ENCODE measurements at regions not wholly inside any gene's neighbourhood (a gene's known extent, or its start where the extent isn't known, plus 50 kb on each side); places are given as distances from the start of the nearest gene placed in this dataset.
"Not testable (repeated sequence)": the region's sequence is repeated elsewhere in the genome, so short reads cannot be mapped to it uniquely, and the experiment has no call there.

GRCh38 chr18:75712124-75712867, 284.8 kb upstream of the SMIM21 start:
- not testable (repeated sequence) for H3K36me3 ChIP-seq, H3K4me3 ChIP-seq, H3K9me3 ChIP-seq, H3K27me3 ChIP-seq, DNase-seq

- Histone ChIP-seq H3K9me3 (no peaks in the 10 kb centered on the region), H3K36me3 (no peaks in the 10 kb centered on the region), H3K27me3 (no peaks in the 10 kb centered on the region), H3K4me3 (no peak overlapping the region)
- no peak for DNase-seq
Measured at GRCh38 chr18:75700561-75700960, 273.1 kb upstream of the SMIM21 start.

GRCh38 chr18:75698861-75699260, 271.4 kb upstream of the SMIM21 start:
- no peaks in the 10 kb centered on the region for H3K36me3 ChIP-seq
- DNase-seq = no peak
- H3K4me3 ChIP-seq = no peak overlapping the region
- H3K9me3 ChIP-seq = no peaks in the 10 kb centered on the region
- no peaks in the 10 kb centered on the region for H3K27me3 ChIP-seq

GRCh38 chr18:75697493-75697892, 270.0 kb upstream of the SMIM21 start:
- no peaks in the 10 kb centered on the region for H3K27me3 ChIP-seq
- no peaks in the 10 kb centered on the region for H3K9me3 ChIP-seq
- DNase-seq = no peak
- no peak overlapping the region for H3K4me3 ChIP-seq
- H3K36me3 ChIP-seq = no peaks in the 10 kb centered on the region

GRCh38 chr18:75696391-75696790, 268.9 kb upstream of the SMIM21 start:
- no peak overlapping the region for H3K4me3 ChIP-seq
- H3K36me3 ChIP-seq = no peaks in the 10 kb centered on the region
- no peak for DNase-seq
- H3K27me3 ChIP-seq = no peaks in the 10 kb centered on the region
- no peaks in the 10 kb centered on the region for H3K9me3 ChIP-seq

GRCh38 chr18:75694292-75694691, 266.8 kb upstream of the SMIM21 start:
- Histone ChIP-seq H3K27me3 (no peaks in the 10 kb centered on the region), H3K36me3 (no peaks in the 10 kb centered on the region), H3K4me3 (no peak overlapping the region), H3K9me3 (no peaks in the 10 kb centered on the region)
- DNase-seq = no peak

GRCh38 chr18:75691483-75691882, 264.0 kb upstream of the SMIM21 start:
- H3K9me3 ChIP-seq = no peaks in the 10 kb centered on the region
- H3K36me3 ChIP-seq = no peaks in the 10 kb centered on the region
- H3K4me3 ChIP-seq = no peak overlapping the region
- no peaks in the 10 kb centered on the region for H3K27me3 ChIP-seq
- DNase-seq = no peak

- not testable (repeated sequence) for H3K4me3 ChIP-seq, DNase-seq, H3K9me3 ChIP-seq, H3K27me3 ChIP-seq, H3K36me3 ChIP-seq
Measured at GRCh38 chr18:75690283-75690682, 262.8 kb upstream of the SMIM21 start.

GRCh38 chr18:75687626-75688025, 260.1 kb upstream of the SMIM21 start:
- no peak for DNase-seq
- no peak overlapping the region for H3K4me3 ChIP-seq
- no peaks in the 10 kb centered on the region for H3K27me3 ChIP-seq
- no peaks in the 10 kb centered on the region for H3K36me3 ChIP-seq
- H3K9me3 ChIP-seq = no peaks in the 10 kb centered on the region

- no peak overlapping the region for H3K4me3 ChIP-seq
- DNase-seq = no peak
- H3K36me3 ChIP-seq = no peaks in the 10 kb centered on the region
- no peaks in the 10 kb centered on the region for H3K9me3 ChIP-seq
- no peaks in the 10 kb centered on the region for H3K27me3 ChIP-seq
Measured at GRCh38 chr18:75683426-75683825, 255.9 kb upstream of the SMIM21 start.

- Histone ChIP-seq H3K4me3 (no peak overlapping the region), H3K36me3 (no peaks in the 10 kb centered on the region), H3K27me3 (no peaks in the 10 kb centered on the region), H3K9me3 (no peaks in the 10 kb centered on the region)
- no peak for DNase-seq
Measured at GRCh38 chr18:75681538-75682115, 254.1 kb upstream of the SMIM21 start.

- no peak for DNase-seq
Measured at GRCh38 chr18:75679331-75679730, 251.8 kb upstream of the SMIM21 start.

GRCh38 chr18:75678627-75679026, 251.1 kb upstream of the SMIM21 start:
- H3K36me3 ChIP-seq = no peaks in the 10 kb centered on the region
- H3K9me3 ChIP-seq = no peaks in the 10 kb centered on the region
- H3K27me3 ChIP-seq = no peaks in the 10 kb centered on the region
- H3K4me3 ChIP-seq = no peak overlapping the region
- no peak for DNase-seq

More at GRCh38 chr18:75679331-75679730, 251.8 kb upstream of the SMIM21 start:
- no peaks in the 10 kb centered on the region for H3K27me3 ChIP-seq
- H3K4me3 ChIP-seq = no peak overlapping the region
- H3K36me3 ChIP-seq = no peaks in the 10 kb centered on the region
- H3K9me3 ChIP-seq = no peaks in the 10 kb centered on the region

GRCh38 chr18:75677696-75678455, 250.4 kb upstream of the SMIM21 start:
- no peaks in the 10 kb centered on the region for H3K36me3 ChIP-seq
- H3K4me3 ChIP-seq = no peak overlapping the region
- no peaks in the 10 kb centered on the region for H3K9me3 ChIP-seq
- no peak for DNase-seq
- no peaks in the 10 kb centered on the region for H3K27me3 ChIP-seq

- H3K4me3 ChIP-seq = no peak overlapping the region
- peaks cover 9% of the 10 kb centered on the region; the same call in 1 of the 2 replicates for H3K9me3 ChIP-seq
- DNase-seq = no peak
Measured at GRCh38 chr18:75660932-75661331, 233.4 kb upstream of the SMIM21 start.

GRCh38 chr18:75659535-75660023, 232.1 kb upstream of the SMIM21 start:
- no peak overlapping the region for H3K4me3 ChIP-seq
- peaks cover 9% of the 10 kb centered on the region; the same call in 1 of the 2 replicates for H3K9me3 ChIP-seq
- no peaks in the 10 kb centered on the region for H3K27me3 ChIP-seq
- DNase-seq = no peak
- H3K36me3 ChIP-seq = no peaks in the 10 kb centered on the region

More at GRCh38 chr18:75660932-75661331, 233.4 kb upstream of the SMIM21 start:
- Histone ChIP-seq H3K36me3 (no peaks in the 10 kb centered on the region), H3K27me3 (no peaks in the 10 kb centered on the region)

- H3K36me3 ChIP-seq = no peaks in the 10 kb centered on the region
- peaks cover 9% of the 10 kb centered on the region; the same call in 1 of the 2 replicates for H3K9me3 ChIP-seq
- no peaks in the 10 kb centered on the region for H3K27me3 ChIP-seq
- H3K4me3 ChIP-seq = no peak overlapping the region
- no peak for DNase-seq
Measured at GRCh38 chr18:75658330-75658729, 230.8 kb upstream of the SMIM21 start.
